ENCODE measurements at regions not wholly inside any gene's neighbourhood (a gene's known extent, or its start where the extent isn't known, plus 50 kb on each side); places are given as distances from the start of the nearest gene placed in this dataset.

DNA sequence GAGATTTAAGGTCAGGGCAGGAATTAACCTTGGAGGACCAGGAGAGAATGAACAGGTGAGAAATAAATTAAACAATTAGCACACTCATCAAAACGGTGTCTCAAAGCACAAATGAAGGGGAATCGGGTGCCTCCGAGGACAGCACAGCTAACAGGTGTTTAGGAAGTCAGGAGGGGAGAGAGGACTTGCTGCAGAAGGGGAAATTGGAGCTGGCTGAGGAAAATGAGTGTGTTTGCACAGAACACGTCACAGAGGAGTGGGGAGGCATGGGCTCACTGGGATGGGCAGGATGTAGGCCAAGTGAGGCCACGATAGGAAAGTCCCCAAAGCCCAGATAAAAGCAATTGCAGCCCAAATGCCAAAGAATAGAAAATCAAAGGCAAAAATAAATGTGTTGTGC lies 121.7 kb downstream of the ZNF664 start:
- DNase-seq (ENCODE audit: extremely low read depth, low read depth), result no peak
- TF ChIP-seq, protein P1, sequence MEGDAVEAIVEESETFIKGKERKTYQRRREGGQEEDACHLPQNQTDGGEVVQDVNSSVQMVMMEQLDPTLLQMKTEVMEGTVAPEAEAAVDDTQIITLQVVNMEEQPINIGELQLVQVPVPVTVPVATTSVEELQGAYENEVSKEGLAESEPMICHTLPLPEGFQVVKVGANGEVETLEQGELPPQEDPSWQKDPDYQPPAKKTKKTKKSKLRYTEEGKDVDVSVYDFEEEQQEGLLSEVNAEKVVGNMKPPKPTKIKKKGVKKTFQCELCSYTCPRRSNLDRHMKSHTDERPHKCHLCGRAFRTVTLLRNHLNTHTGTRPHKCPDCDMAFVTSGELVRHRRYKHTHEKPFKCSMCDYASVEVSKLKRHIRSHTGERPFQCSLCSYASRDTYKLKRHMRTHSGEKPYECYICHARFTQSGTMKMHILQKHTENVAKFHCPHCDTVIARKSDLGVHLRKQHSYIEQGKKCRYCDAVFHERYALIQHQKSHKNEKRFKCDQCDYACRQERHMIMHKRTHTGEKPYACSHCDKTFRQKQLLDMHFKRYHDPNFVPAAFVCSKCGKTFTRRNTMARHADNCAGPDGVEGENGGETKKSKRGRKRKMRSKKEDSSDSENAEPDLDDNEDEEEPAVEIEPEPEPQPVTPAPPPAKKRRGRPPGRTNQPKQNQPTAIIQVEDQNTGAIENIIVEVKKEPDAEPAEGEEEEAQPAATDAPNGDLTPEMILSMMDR (IDR thresholded peaks at IDR 0.05; ENCODE audit: low read depth, low read length, missing control alignments), result no peak
- H3K4me3 ChIP-seq (replicated peaks; ENCODE audit: low read depth, low read length), result no peak overlapping the region

GRCh38 chr12:124096109-124096508 lies 123.1 kb downstream of the ZNF664 start:
- TF ChIP-seq, protein P1 (IDR thresholded peaks at IDR 0.05; ENCODE audit: low read depth, low read length, missing control alignments), result no peak
- no peak for DNase-seq (ENCODE audit: extremely low read depth, low read depth)
- H3K4me3 ChIP-seq (replicated peaks; ENCODE audit: low read depth, low read length), result no peak overlapping the region

DNA sequence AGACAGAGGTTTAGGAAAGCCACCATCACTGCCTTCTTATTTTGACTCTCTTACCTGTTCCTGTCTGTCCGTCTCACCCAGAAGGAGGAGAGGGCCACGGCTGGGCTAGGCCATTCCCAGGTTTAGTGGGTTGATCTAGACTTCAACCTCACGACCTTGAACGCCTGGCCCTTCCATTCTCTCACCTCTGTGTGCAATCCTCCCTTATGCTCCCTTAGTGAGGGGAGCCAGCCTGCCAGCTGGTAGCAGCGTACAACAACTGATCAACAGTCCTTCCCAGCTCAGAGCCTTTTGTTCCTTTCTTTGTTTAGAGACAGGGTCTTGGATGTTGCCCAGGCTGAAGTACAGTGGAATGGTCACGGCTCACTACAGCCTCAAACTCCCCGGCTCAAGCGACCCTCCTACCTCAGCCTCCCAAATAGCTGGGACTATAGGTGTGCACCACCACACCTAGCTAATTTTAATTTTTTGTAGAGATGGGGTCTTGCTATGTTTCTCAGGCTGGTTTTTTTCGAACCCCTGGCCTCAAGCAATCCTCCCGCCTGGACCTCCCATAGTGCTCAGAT lies 123.9 kb downstream of the ZNF664 start:
- TF ChIP-seq, protein P1 (IDR thresholded peaks at IDR 0.05; ENCODE audit: low read depth, low read length, missing control alignments), result no peak

DNA sequence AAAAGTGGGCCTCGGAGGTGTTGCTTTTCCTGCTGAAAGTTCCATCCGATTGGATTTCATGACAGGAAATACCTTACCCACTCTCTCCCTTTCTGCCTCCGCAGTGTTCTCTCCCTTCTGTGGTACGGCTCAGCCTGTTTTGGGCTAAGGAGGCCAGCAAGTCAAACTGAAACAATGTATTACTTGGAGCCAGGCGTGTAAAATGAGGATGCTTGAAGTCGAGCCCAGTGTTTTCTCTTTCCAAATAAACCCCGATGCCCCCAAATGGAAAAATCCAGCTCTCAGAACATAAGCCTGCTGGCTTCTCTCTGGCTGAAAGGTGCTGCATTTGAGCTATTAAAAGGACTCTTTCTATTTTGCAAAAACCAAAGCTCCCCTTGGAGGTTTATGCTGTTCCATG lies 124.7 kb downstream of the ZNF664 start:
- DNase-seq (ENCODE audit: extremely low read depth, low read depth), result no peak
- TF ChIP-seq, protein P1 (IDR thresholded peaks at IDR 0.05; ENCODE audit: low read depth, low read length, missing control alignments), result no peak
- no peak overlapping the region for H3K4me3 ChIP-seq (replicated peaks; ENCODE audit: low read depth, low read length)

More for the DNA sequence above, 123.9 kb downstream of the ZNF664 start:
- no peak for DNase-seq (ENCODE audit: extremely low read depth, low read depth)
- no peak overlapping the region for H3K4me3 ChIP-seq (replicated peaks; ENCODE audit: low read depth, low read length)

DNA sequence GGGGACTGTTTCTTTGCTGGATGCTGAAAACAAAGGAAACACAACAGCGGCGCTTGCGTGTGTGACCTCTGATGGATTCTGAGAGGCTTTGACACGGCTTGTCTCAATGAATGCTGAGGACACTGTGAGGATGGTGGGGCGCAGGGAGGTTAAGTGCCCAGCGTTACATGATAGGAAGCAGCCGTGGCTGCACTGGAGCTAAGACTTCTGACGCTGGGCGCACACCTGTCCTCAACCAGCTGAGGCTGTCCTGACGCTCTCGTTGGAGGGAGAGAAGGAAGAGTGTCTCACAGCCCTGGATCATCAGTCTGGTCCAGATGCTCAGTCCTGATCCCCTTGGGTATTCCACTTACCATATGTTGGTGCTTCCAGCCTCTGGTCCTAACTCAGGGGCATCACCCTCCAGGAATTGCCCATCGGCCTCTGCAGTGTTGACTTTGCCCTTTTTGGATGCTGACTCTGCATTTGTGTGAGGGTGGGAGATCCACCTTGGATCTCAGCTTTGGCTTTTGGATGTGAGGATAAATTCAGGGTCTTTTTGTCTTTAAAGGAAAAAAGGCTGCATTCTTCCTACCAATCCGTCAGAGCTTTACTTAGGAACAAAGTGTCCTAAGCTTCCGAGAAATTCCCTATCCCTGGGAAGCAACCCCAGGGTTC lies 125.2 kb downstream of the ZNF664 start:
- TF ChIP-seq, protein P1 (IDR thresholded peaks at IDR 0.05; ENCODE audit: low read depth, low read length, missing control alignments), result no peak

GRCh38 chr12:124098887-124099286 lies 125.9 kb downstream of the ZNF664 start:
- TF ChIP-seq, protein P1 (IDR thresholded peaks at IDR 0.05; ENCODE audit: low read depth, low read length, missing control alignments), result no peak
- no peak overlapping the region for H3K4me3 ChIP-seq (replicated peaks; ENCODE audit: low read depth, low read length)
- DNase-seq (ENCODE audit: extremely low read depth, low read depth), result no peak

More for the DNA sequence above, 125.2 kb downstream of the ZNF664 start:
- H3K4me3 ChIP-seq (replicated peaks; ENCODE audit: low read depth, low read length), result no peak overlapping the region
- no peak for DNase-seq (ENCODE audit: extremely low read depth, low read depth)

Data from HFF-Myc (cell line).